ENCODE measurements at regions not wholly inside any gene's neighbourhood (a gene's known extent, or its start where the extent isn't known, plus 50 kb on each side); places are given as distances from the start of the nearest gene placed in this dataset.
"Not testable (repeated sequence)": the region's sequence is repeated elsewhere in the genome, so short reads cannot be mapped to it uniquely, and the experiment has no call there.

- DNase-seq: no peak
Measured at GRCh38 chr1:73842436-73842835, 355.5 kb downstream of the LRRIQ3 start.

GRCh38 chr1:73839922-73840321, 358.1 kb downstream of the LRRIQ3 start:
- DNase-seq: no peak

- DNase-seq: peak; percentile 49
Measured at GRCh38 chr1:73832276-73833181, 365.4 kb downstream of the LRRIQ3 start.

- DNase-seq: not testable (repeated sequence)
Measured at GRCh38 chr1:73827283-73827682, 370.7 kb downstream of the LRRIQ3 start.

GRCh38 chr1:73824065-73824464, 373.9 kb downstream of the LRRIQ3 start:
- DNase-seq: no peak

- DNase-seq: no peak
Measured at GRCh38 chr1:73821520-73821919, 376.5 kb downstream of the LRRIQ3 start.

GRCh38 chr1:73820843-73821242, 377.1 kb downstream of the LRRIQ3 start:
- no peak for DNase-seq

- no peak for DNase-seq
Measured at GRCh38 chr1:73813716-73814115, 384.3 kb downstream of the LRRIQ3 start.

- DNase-seq: no peak
Measured at GRCh38 chr1:73813236-73813635, 384.7 kb downstream of the LRRIQ3 start.

- no peak for DNase-seq
Measured at GRCh38 chr1:73811798-73812197, 386.2 kb downstream of the LRRIQ3 start.

GRCh38 chr1:73804935-73805334, 393.0 kb downstream of the LRRIQ3 start:
- DNase-seq: no peak

GRCh38 chr1:73803380-73803779, 394.6 kb downstream of the LRRIQ3 start:
- no peak for DNase-seq

GRCh38 chr1:73801912-73802429, 396.0 kb downstream of the LRRIQ3 start:
- DNase-seq: no peak

GRCh38 chr1:73800376-73800775, 397.6 kb downstream of the LRRIQ3 start:
- no peak for DNase-seq

- DNase-seq: no peak
Measured at GRCh38 chr1:73789965-73790364, 408.0 kb downstream of the LRRIQ3 start.

- no peak for DNase-seq
Measured at GRCh38 chr1:73784026-73784425, 413.9 kb downstream of the LRRIQ3 start.

GRCh38 chr1:73783352-73783751, 414.6 kb downstream of the LRRIQ3 start:
- no peak for DNase-seq

- no peak for DNase-seq
Measured at GRCh38 chr1:73782901-73783300, 415.1 kb downstream of the LRRIQ3 start.

GRCh38 chr1:73781251-73781650, 416.7 kb downstream of the LRRIQ3 start:
- no peak for DNase-seq

- DNase-seq: no peak
Measured at GRCh38 chr1:73778471-73778870, 419.5 kb downstream of the LRRIQ3 start.

- no peak for DNase-seq
Measured at GRCh38 chr1:73775896-73776295, 422.1 kb downstream of the LRRIQ3 start.

GRCh38 chr1:73772941-73773340, 425.0 kb downstream of the LRRIQ3 start:
- no peak for DNase-seq

- no peak for DNase-seq
Measured at GRCh38 chr1:73771396-73771795, 426.6 kb downstream of the LRRIQ3 start.

GRCh38 chr1:73770109-73770905, 427.7 kb downstream of the LRRIQ3 start:
- DNase-seq: no peak

All from NCI-H1694 (cell line).